ENCODE measurements at regions not wholly inside any gene's neighbourhood (a gene's known extent, or its start where the extent isn't known, plus 50 kb on each side); places are given as distances from the start of the nearest gene placed in this dataset.
"Not testable (repeated sequence)": the region's sequence is repeated elsewhere in the genome, so short reads cannot be mapped to it uniquely, and the experiment has no call there.

DNA sequence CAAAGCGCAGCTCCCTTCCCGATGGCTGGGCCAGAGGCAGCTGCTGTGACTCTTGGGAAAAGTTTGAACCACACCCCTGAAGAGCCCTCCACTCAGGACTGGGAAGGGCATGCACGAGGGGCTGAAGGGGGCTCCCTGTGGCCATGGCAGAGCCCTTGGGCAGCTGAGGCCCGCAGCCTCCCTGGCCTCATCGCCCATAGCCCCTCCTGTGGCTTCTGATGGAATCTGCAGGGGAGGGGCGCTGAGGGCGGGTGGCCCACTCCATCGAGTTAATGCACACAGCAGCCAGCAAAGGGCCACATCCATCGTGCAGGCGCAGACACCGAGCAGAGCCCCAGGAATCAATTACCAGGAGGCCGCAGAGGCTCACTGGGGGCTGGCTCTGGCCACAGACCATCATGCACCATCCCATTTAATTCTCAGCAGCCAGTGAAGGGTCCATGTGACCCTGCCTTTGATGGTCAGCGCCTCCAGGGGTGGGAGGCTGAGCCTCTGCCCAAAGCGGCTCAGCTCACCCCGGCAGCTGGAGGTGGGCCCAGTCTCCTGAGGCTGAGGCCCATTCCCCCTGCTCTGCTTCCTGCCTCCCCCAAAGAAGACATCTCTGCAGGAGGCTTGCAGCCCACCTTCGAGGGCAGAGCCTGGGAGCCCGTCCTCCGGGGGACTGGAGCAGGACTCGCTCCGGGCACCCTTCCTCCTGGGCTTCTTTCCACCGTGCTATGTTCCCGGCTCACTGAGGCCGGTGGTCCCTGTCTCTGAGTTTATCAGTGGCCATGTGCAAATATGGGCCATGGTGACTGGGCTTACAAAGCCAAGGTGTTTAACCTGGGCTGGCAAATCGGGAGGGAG, 1410.2 kb downstream of the BRD1 start:
- no peak for ATAC-seq
- DNase-seq (ENCODE audit: missing footprints) = no peak
- intact Hi-C loops (cut with DNase I) = no loop called here

DNA sequence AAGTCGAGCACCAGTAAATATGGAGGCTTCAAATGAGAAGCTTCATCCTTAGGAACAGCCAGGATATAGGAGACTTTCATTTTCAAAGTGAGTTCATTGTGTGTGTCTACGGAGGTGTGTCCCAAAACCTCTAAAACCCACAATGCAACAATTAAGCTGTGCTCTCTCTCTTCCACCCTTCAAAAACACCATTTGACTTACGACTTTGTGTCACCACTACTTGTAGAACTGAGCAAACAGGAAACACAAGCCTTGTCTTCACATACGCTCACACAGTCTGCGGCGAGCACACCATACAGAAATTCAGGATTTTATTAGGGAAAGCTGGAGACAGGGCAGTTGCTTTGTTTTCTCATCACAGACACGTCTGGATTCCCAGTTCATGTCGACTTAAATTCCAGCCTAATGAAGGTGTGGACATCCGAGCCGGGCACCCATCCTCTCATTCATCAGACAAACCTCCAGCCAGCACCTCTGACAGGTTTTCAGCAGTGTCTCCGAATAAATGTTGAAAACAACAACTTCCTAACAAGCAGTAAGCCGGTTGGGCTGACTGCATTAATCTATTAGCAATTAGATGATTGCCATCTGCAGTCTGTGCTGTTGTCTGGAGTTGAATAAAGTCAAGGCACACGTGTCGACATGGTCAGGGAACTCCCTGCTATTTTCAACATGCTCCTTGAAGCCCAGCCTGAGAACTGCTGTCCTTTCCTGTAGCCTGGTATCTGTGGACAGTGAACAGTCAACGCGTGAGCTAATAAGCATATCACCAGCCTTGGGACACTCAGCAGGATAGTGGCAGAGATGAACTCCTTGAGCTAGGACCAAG, 1411.1 kb downstream of the BRD1 start:
- DNase-seq (ENCODE audit: missing footprints) = no peak
- intact Hi-C loops (cut with DNase I) = no loop called here
- no peak for ATAC-seq

DNA sequence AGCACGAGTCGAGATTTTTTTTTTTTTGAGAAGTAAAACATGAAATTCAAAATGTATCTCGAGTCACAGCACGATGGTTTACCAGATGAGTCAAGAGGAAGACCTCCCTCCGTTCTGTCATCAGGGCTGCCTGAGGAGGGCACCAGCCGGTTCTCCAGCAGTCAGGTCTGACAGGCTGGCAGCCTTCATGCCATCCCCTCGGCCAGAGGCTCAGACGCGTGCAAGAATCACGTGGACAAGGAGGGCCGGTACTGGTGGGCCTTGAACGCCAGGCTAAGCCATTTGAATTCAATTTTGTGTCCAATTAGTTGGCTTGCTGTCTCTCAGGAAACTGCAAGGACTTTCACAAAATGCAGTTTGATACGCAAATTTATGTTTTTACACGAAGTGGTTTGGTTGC, 1412.2 kb downstream of the BRD1 start:
- intact Hi-C loops (cut with DNase I) = no loop called here
- DNase-seq (ENCODE audit: missing footprints) = no peak
- no peak for ATAC-seq

DNA sequence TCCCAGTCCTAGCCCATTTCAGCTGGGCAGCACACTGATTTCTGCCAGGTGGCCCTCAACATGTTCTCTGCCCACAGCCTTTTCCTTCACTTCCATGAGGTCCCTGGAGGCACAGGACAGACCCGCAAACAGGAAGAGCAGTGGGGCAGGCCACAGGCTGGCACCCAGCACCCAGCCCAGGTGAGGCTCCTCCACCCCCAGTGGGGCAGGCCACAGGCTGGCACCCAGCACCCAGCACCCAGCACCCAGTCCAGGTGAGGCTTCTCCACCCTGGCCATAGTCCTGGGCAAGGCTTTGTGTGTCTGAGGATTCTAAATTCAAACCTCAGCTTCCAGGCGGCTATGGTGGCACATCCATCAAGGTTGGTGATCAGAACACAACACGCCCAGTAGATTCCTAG, 1413.0 kb downstream of the BRD1 start:
- intact Hi-C loops (cut with DNase I) = no loop called here
- DNase-seq (ENCODE audit: missing footprints) (no peak), ATAC-seq (no peak)

DNA sequence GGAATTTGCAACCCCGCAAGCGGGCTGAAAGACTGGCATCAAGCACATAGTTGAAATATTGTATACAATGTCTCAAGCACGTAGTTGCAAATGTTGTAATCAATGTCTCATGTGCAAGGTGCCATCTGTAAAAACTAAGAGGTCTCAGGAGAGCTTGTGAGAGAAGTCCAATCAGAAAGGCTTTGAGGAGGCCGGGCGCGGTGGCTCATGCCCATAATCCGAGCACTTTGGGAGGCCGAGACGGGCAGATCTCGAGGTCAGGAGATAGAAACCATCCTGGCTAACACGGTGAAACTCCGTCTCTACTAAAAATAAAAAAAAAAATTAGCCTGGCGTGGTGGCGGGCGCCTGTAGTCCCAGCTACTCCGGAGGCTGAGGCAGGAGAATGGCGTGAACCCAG, 1414.7 kb downstream of the BRD1 start:
- intact Hi-C loops (cut with DNase I); DNase-seq (ENCODE audit: missing footprints); ATAC-seq: not testable (repeated sequence)

DNA sequence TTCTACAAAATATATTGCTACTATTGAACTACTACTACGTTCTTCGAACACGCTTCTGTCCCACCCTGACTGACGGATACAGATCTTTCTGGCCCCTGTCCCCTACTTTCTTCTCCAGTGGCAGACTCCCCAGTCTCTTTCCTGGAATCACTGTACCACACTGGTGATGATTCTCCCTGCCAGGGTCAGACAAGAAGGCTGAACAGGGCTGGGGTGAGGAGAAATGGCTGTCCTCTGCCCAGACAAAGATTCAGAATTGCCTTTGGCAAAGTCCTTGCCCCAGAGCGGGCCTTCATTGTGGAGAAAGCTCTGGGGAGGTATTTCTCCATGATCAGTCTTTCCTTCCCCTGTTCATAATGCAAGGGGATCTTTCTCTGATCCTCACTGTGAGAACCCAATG, 1417.1 kb downstream of the BRD1 start:
- intact Hi-C loops (cut with DNase I) = no loop called here
- ATAC-seq = no peak

DNA sequence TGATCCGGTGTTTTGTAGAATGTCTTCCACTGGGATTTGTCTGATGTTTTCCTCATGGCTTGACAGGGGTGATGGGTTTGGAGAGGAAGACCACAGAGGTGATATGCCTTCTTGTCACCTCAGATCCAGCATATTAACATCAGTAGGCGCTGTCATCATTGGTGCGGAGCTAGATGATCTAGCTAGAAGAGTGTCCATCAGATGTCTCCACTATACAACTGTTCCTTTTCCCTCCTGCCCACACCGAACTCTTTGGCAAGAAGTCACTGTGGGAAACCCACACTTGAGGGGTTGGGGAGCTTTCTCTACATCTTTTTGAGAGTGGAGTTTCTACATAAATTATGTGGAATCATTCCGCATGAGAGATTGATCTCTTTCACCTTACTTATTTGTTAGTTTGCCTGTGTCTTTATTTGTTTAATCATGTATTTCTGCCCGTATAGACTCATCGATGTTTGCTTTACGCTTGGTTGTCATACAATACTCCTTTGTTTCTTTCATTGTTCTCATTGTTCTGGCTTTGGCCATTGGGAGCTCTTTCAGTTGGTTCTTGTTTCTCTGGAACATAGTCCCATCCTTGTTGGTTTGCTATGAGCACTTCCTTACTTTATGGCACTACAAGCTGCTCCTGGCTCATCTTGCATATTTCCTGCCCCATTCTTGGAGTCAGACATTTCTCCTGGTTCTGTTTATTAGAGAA, 1420.3 kb downstream of the BRD1 start:
- no peak for DNase-seq (ENCODE audit: missing footprints)
- intact Hi-C loops (cut with DNase I) = no loop called here
- no peak for ATAC-seq

More for the DNA sequence above, 1417.1 kb downstream of the BRD1 start:
- no peak for DNase-seq (ENCODE audit: missing footprints)

DNA sequence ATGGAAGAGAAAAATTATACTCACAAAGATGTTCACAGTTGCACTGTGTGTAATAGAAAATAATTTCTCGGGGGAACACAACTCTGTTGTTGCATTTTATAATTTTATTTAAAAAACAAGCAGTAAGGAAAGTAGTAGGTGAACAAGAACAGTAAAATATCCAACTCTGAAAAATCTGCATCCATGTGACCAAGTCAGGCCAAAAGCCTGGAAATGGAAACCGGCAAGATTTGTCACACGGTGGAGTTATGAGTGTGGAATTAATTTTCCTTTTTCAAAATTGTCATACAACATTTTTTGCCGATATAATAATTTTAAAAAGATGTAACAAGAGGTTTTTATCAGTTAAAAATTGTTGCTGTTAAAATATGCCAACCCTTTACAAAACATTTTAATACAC, 1421.5 kb downstream of the BRD1 start:
- DNase-seq (ENCODE audit: missing footprints) (no peak), ATAC-seq (no peak)
- intact Hi-C loops (cut with DNase I) = no loop called here

DNA sequence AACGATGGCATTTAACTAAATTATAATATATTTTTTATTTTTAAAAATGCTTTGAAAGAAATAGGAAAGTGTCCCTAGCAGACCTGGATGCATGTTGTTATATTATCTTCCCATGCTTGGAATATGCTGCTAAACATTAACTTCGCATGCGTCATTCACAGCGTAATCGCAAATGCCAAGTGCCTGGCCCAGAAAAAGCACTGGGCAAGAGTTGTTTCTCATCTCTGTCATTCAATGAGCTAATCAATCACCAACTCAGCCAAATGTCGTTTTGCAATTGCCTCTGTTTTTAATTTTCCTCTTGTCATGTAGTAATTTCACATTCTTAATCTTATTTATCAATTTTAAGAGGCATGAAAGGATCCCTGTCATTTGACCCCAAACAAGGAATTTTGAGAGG, 1421.9 kb downstream of the BRD1 start:
- DNase-seq (ENCODE audit: missing footprints) (no peak), ATAC-seq (no peak)
- intact Hi-C loops (cut with DNase I) = no loop called here

DNA sequence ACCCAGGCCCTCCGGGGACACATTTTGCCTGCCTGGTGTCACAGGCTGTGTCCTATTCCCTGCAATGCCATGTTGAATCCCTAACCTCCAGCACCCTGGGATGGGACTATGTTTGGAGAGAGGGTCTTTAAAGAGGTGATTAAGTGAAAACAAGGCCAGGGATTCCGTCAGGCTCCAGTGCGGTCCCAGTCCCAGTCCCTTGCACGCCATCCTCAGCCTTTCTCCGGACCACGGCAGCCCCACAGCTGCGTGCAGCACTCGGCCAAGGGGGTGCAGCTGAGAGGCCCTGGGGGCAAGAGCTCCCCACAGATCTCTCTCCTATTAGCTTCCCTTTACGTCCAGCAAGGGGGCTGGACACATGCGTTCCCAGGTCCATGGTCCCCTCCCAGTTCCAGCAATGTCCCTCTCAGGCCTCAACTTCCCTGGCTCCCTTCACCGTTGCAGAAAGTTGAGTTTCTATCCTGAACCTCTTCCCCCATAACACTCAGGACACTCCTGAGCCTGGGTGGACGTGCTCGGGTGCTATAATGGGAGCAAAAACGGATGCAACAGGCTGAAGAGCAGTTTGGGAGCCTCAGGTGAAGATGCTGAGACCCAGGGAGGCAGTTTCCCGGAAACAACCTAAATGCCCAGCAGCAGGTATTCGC, 1422.7 kb downstream of the BRD1 start:
- DNase-seq (ENCODE audit: missing footprints) = no peak
- no peak for ATAC-seq
- intact Hi-C loops (cut with DNase I) = no loop called here

DNA sequence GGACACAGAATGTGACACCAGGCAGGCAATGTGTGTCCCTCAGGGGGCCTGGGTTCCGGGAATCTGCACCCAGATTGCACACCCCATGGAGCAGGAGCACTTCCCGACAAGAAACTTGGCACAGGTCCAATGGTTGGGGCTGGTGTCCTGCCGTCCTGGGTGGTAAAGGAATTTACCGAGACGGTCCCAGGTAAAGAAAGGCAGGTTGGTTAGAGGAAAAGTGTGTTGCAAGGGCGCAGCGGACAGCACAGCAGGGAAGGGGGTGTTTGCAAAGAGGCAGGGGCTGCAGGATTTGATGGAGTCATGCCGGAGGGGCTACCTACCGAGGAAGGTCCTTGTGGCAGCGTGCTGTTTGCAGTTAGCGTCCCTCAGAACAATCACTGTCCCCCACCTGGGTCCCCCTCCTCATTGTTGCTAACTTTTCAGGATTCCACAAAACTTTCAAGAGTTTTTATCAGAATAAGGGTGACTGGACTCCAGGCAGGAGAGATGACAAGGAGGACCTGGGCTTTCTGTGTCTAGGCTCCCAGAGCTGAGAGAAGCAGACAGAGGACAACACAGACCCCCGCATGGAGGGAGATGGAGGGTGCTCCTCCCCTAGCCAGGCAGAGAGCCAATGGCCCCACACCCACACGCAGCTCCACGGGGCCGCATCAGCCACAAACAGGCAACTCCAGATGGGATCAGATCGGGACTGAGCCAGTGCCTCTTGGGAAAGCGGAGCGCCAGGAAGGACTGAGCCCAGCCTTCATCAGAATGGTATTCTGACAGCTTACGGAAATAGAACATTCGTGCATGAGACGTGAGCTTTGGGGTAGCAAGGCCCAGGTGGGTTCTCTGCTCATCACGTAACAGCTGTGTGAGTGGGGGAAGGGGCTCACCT, 1423.9 kb downstream of the BRD1 start:
- ATAC-seq = no peak
- DNase-seq (ENCODE audit: missing footprints) = no peak
- intact Hi-C loops (cut with DNase I) = no loop called here

DNA sequence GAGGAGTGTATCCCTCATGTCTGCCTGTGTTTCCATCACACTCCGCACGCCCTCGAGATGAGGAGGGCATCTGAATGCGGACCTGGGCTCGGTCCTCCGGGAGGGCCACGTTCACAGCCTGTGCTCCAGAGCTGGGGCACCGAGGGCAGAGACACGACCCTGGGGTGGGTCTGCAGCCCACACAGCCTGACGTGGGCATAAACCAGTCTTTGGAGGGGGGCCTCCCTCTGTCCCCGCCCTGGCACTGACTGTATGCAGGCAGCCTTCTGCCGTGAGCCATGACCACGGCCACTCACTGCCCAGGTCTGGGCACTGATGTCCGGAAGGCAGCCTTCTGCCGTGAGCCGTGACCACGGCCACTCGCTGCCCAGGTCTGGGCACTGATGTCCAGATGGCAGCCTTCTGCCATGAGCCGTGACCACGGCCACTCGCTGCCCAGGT, 1425.1 kb downstream of the BRD1 start:
- no peak for ATAC-seq
- no peak for DNase-seq (ENCODE audit: missing footprints)
- intact Hi-C loops (cut with DNase I) = no loop called here

DNA sequence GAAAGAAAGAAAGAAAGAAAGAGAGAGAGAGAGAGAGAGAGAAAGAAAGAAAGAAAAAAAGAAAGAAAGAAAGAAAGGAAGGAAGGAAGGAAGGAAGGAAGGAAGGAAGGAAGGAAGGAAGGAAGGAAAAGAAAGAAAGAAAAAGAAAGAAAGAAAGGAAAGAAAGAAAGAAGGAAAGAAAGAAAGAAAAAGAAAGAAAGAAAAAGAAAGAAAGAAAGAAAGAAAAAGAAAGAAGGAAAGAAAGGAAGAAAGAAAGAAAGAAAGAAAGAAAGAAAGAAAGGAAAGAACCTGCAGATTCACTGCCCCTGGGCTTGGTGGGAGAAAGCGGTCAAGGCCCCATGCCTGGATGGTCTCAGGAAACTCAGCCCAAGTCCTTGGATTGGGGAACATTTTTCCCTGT, 1426.2 kb downstream of the BRD1 start:
- intact Hi-C loops (cut with DNase I); ATAC-seq: not testable (repeated sequence)

DNA sequence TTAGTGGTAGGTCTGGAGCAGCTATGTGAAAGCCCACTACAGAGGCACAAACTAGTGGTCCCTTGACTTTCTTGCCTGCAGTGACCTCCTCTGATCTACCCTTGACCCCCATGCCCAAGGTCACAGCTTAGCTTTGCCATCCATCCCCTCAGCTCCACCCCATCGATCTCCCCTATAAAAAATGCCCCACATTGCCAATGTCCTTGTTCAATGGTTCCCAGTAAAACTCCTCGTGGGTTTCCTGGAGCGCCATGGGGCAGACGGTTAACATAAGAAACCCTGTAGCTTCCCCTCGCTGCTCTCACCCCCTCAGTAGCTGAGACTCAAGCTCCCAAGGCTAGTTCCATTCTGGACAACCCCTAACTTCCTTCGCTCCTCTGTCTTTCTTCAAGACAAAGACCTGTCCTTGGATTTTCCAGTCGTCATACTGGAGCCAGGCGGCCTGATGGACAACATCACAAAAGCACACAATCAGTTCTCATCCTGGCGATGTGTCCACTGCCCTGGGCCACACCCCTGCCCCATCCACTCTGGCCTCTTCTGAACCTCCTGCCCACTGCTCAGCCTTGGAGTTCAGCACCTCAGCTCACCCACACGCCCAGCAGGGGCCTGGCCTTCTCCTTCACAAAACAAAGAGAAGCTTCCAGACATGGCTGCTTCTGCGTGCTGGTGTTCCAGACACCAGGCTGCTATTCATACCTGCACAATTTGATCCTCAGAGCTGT, 1429.3 kb downstream of the BRD1 start:
- intact Hi-C loops (cut with DNase I) = no loop called here

More for the DNA sequence above, 1426.2 kb downstream of the BRD1 start:
- DNase-seq (ENCODE audit: missing footprints) = not testable (repeated sequence)

DNA sequence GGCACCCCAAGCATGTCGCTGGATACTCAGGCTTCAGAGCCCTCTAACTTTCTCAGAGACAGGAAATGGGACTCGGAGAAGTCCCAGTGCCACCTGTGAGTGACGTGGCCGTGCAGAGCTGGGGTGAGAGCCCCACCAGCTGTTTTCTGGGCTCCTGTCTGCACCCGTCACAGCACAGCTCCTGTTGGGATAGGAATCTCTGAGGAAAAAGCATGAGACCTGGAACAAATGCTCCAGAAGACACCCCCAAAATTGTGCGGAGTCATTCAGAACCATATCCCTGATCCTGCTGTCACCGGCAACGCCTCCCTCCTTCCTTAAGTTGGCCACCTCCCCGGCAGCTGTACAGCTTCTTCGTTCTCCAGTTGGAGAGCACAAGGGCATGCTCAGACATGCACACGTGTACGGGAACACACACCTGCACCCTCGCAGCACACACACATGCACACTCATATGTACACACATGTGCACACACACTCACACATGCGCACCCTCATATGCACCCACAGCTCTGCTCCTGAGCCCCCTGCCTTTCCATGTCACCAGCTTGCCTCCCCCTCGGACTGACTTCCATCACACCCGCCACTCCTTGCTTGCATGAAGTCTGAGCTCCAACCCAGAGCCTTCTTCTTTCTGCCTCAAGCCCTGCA, 1430.0 kb downstream of the BRD1 start:
- intact Hi-C loops (cut with DNase I) = no loop called here
- ATAC-seq (no peak), DNase-seq (ENCODE audit: missing footprints) (no peak)

More for the DNA sequence above, 1429.3 kb downstream of the BRD1 start:
- ATAC-seq (no peak), DNase-seq (ENCODE audit: missing footprints) (no peak)

DNA sequence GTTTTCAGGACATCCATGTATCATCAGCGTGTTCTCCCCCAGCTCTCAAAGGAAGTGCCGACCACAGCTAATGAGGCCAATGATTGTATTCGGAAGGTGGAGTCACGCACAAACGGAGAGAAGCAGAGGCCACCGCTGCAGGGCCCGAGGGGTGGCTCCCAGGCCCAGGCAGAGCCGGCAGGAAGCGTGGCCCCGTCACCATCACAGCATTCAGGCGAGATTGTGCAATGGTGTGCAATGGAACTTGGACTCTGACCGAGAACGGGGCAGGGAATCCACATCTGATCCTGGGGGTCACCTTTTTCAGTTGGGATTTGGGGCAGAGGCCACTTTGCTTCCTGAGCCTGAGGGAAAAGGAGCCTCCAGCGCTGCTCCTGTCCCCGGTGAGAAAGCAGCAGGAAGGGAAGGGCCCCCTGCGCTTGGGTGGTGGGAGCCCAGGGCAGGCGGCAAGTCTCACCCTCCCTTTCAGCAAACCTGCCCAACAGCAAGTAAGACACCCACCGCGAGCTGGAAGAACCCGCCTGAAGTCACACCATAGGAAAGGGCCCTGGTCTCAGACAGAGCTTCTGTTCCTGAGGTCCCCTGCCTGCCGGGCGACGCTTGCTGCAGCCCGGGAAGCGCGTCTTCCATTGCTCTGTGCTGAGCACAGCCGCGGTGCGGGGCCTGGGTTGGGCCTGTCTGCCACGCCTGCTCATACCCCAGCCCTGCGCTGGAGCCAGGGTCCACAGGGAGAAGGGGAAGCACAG, 1430.7 kb downstream of the BRD1 start:
- ATAC-seq (no peak), DNase-seq (ENCODE audit: missing footprints) (no peak)
- intact Hi-C loops (cut with DNase I) = no loop called here

Measured in Right ventricle myocardium inferior (tissue), 1 donor.